Keratinocyte (primary cell): ENCODE measurements at regions not wholly inside any gene's neighbourhood (a gene's known extent, or its start where the extent isn't known, plus 50 kb on each side); places are given as distances from the start of the nearest gene placed in this dataset.

Experiments
- DNase-seq: peaks from one replicate; pipeline ENCODE4 v3.0.0-alpha.2; 2011; ENCODE audit warnings: low read depth, missing footprints, low spot score
- FAIRE-seq: peaks from 2 replicates; lab custom pipeline; 2011; peaks lifted over from hg19 to GRCh38; lab: Jason Lieb, UNC
- H2AFZ ChIP-seq: 2 replicates; pipeline ENCODE4 v1.6.0; 2012; ENCODE audit warnings: low read length, control low read depth, inconsistent platforms; ENCODE audit not compliant: control insufficient read depth
- H3K27ac ChIP-seq: 2 replicates; pipeline ENCODE4 v1.5.1; 2011; ENCODE audit warnings: low read length; ENCODE audit not compliant: control insufficient read depth, insufficient read depth
- H3K27me3 ChIP-seq: 3 replicates; pipeline ENCODE4 v1.6.0; 2011; ENCODE audit warnings: low read length; ENCODE audit not compliant: control insufficient read depth, insufficient read depth; ENCODE audit errors: extremely low read depth
- H3K36me3 ChIP-seq, 2 experiments: 2 replicates in 1 of 2; 3 replicates in 1 of 2; pipeline ENCODE4 v1.5.1; 2011; ENCODE audit warnings: low read length in 2 of 2, mild to moderate bottlenecking in 1 of 2; ENCODE audit not compliant: control insufficient read depth in 2 of 2, insufficient read depth in 2 of 2; ENCODE audit errors: extremely low read depth in 1 of 2
- H3K4me1 ChIP-seq: 3 replicates; pipeline ENCODE4 v1.5.1; 2011; ENCODE audit warnings: low read length; ENCODE audit not compliant: control insufficient read depth, insufficient read depth; ENCODE audit errors: extremely low read depth
- H3K4me2 ChIP-seq: 3 replicates; pipeline ENCODE4 v1.6.0; 2011; ENCODE audit warnings: low read depth, low read length; ENCODE audit not compliant: control insufficient read depth, insufficient read depth; ENCODE audit errors: extremely low read depth
- H3K4me3 ChIP-seq, 3 experiments: fragments of 200-600 bp in 1 of 3; sonication (generic) in 1 of 3; 2 replicates in 2 of 3; 3 replicates in 1 of 3; pipeline ENCODE4 v1.5.1; 2011 to 2016; ENCODE audit warnings: low read length in 3 of 3, mild to moderate bottlenecking in 3 of 3, control low read depth in 2 of 3, inconsistent platforms in 1 of 3, low read depth in 1 of 3, mixed read lengths in 1 of 3, mixed run types in 1 of 3, moderate library complexity in 1 of 3; ENCODE audit not compliant: control insufficient read depth in 2 of 3, insufficient read depth in 2 of 3; ENCODE audit errors: extremely low read depth in 1 of 3
- H3K79me2 ChIP-seq: 2 replicates; pipeline ENCODE4 v1.6.0; 2012; ENCODE audit warnings: low read length; ENCODE audit not compliant: control insufficient read depth, insufficient read depth
- H3K9ac ChIP-seq: 3 replicates; pipeline ENCODE4 v1.6.0; 2011; ENCODE audit warnings: low read length; ENCODE audit not compliant: control insufficient read depth, insufficient read depth; ENCODE audit errors: extremely low read depth
- H3K9me1 ChIP-seq: 3 replicates; pipeline ENCODE4 v1.6.0; 2011; ENCODE audit warnings: low read length; ENCODE audit not compliant: control insufficient read depth, insufficient read depth; ENCODE audit errors: extremely low read depth
- H3K9me3 ChIP-seq: 2 replicates; pipeline ENCODE4 v1.5.1; 2012; ENCODE audit warnings: low read depth, low read length; ENCODE audit not compliant: control insufficient read depth
- H4K20me1 ChIP-seq: 3 replicates; pipeline ENCODE4 v1.6.0; 2011; ENCODE audit warnings: low read length; ENCODE audit not compliant: control insufficient read depth, insufficient read depth; ENCODE audit errors: extremely low read depth
- CTCF ChIP-seq, 3 experiments: IDR thresholded peaks in 1 of 3; conservative IDR thresholded peaks in 1 of 3; optimal IDR thresholded peaks in 1 of 3; 2 replicates in 2 of 3; 3 replicates in 1 of 3; pipeline versions ENCODE3 to v1.5.1; 2011; ENCODE audit warnings: low read length in 3 of 3, mild to moderate bottlenecking in 3 of 3, moderate library complexity in 2 of 3, control low read depth in 1 of 3, inconsistent platforms in 1 of 3; ENCODE audit not compliant: insufficient read depth in 2 of 3; ENCODE audit errors: extremely low read depth in 1 of 3
- EZH2 ChIP-seq: IDR thresholded peaks from one replicate; pipeline ENCODE4 v1.6.1; 2012; ENCODE audit warnings: inconsistent platforms, mild to moderate bottlenecking, low read length, moderate library complexity
- dilution Hi-C: fragments of 300-500 bp; cut with MboI; formaldehyde crosslinking; loops from one replicate; pipeline ENCODE4 v1.7.0; 2020; ENCODE audit warnings: low sequenced_read_pairs; ENCODE audit not compliant: extremely low pct_ligation_motif_present

- Histone ChIP-seq H3K4me3 (no peak overlapping the region), H3K4me2 (no peak overlapping the region), H3K27me3 (peaks cover 31% of the 10 kb centered on the region), H3K9me3 (no peaks in the 10 kb centered on the region), H4K20me1 (no peaks in the 10 kb centered on the region), H2AFZ (no peak overlapping the region), H3K36me3 (no peaks in the 10 kb centered on the region), H3K4me1 (no peaks in the 10 kb centered on the region), H3K9ac (no peak overlapping the region), H3K9me1 (no peaks in the 10 kb centered on the region), H3K27ac (no peak overlapping the region), H3K79me2 (no peaks in the 10 kb centered on the region)
- no peak for TF ChIP-seq CTCF (optimal IDR thresholded peaks at IDR 0.05 in 1 of 3, IDR thresholded peaks at IDR 0.05 in 1 of 3, conservative IDR thresholded peaks at IDR 0.05 in 1 of 3; ENCODE audit: extremely low read depth in 1 of 3, insufficient read depth in 2 of 3, low read length in 3 of 3)
- TF ChIP-seq EZH2, result no peak
- DNase-seq (no peak), FAIRE-seq (no peak)
- dilution Hi-C loops, result no loop called here
These were observed 66.9 kb upstream of the ADRA2C start for GRCh38 chr4:3699261-3699660.

- Histone ChIP-seq H3K36me3 (no peaks in the 10 kb centered on the region), H2AFZ (no peak overlapping the region), H3K4me1 (no peaks in the 10 kb centered on the region), H3K9me1 (no peaks in the 10 kb centered on the region), H3K27me3 (peaks cover 10% of the 10 kb centered on the region), H3K9ac (no peak overlapping the region), H3K4me2 (no peak overlapping the region), H3K4me3 (no peak overlapping the region), H3K9me3 (no peaks in the 10 kb centered on the region), H3K27ac (no peak overlapping the region), H4K20me1 (no peaks in the 10 kb centered on the region), H3K79me2 (no peaks in the 10 kb centered on the region)
- DNase-seq (no peak), FAIRE-seq (no peak)
- dilution Hi-C loops, result no loop called here
- TF ChIP-seq CTCF (optimal IDR thresholded peaks at IDR 0.05 in 1 of 3, IDR thresholded peaks at IDR 0.05 in 1 of 3, conservative IDR thresholded peaks at IDR 0.05 in 1 of 3; ENCODE audit: extremely low read depth in 1 of 3, insufficient read depth in 2 of 3, low read length in 3 of 3) (no peak), EZH2 (no peak)
These were observed 69.2 kb upstream of the ADRA2C start for GRCh38 chr4:3697033-3697432.
